ENCODE measurements at regions not wholly inside any gene's neighbourhood (a gene's known extent, or its start where the extent isn't known, plus 50 kb on each side); places are given as distances from the start of the nearest gene placed in this dataset.
"Not testable (repeated sequence)": the region's sequence is repeated elsewhere in the genome, so short reads cannot be mapped to it uniquely, and the experiment has no call there.

GRCh38 chr9:20237686-20238085 lies 384.6 kb downstream of the MLLT3 start:
- DNase-seq, result no peak

- DNase-seq, result no peak
Observed at GRCh38 chr9:20236676-20237075, 385.6 kb downstream of the MLLT3 start.

- not testable (repeated sequence) for DNase-seq
Observed at GRCh38 chr9:20235206-20235605, 387.1 kb downstream of the MLLT3 start.

GRCh38 chr9:20228096-20228495 lies 394.2 kb downstream of the MLLT3 start:
- no peak for DNase-seq

GRCh38 chr9:20227166-20227874 lies 395.0 kb downstream of the MLLT3 start:
- no peak for DNase-seq

GRCh38 chr9:20226345-20226744 lies 396.0 kb downstream of the MLLT3 start:
- no peak for DNase-seq

- no peak for DNase-seq
Observed at GRCh38 chr9:20225826-20226225, 396.5 kb downstream of the MLLT3 start.

GRCh38 chr9:20224756-20225155 lies 397.5 kb downstream of the MLLT3 start:
- no peak for DNase-seq

GRCh38 chr9:20220286-20220685 lies 402.0 kb downstream of the MLLT3 start:
- DNase-seq, result no peak

GRCh38 chr9:20219437-20219836 lies 402.9 kb downstream of the MLLT3 start:
- DNase-seq, result no peak

- DNase-seq, result no peak
Observed at GRCh38 chr9:20217596-20217995, 404.7 kb downstream of the MLLT3 start.

- no peak for DNase-seq
Observed at GRCh38 chr9:20216438-20216837, 405.9 kb downstream of the MLLT3 start.

- DNase-seq, result no peak
Observed at GRCh38 chr9:20215552-20215951, 406.7 kb downstream of the MLLT3 start.

- no peak for DNase-seq
Observed at GRCh38 chr9:20212806-20213205, 409.5 kb downstream of the MLLT3 start.

GRCh38 chr9:20209391-20210340 lies 412.6 kb downstream of the MLLT3 start:
- peak; percentile 68 for DNase-seq

- no peak for DNase-seq
Observed at GRCh38 chr9:20208961-20209371, 413.3 kb downstream of the MLLT3 start.

GRCh38 chr9:20208226-20208625 lies 414.1 kb downstream of the MLLT3 start:
- DNase-seq, result no peak

- DNase-seq, result no peak
Observed at GRCh38 chr9:20207176-20207575, 415.1 kb downstream of the MLLT3 start.

- DNase-seq, result no peak
Observed at GRCh38 chr9:20205821-20206220, 416.5 kb downstream of the MLLT3 start.

GRCh38 chr9:20200991-20201431 lies 412.2 kb upstream of the SLC24A2 start:
- DNase-seq, result no peak

GRCh38 chr9:20200581-20200980 lies 411.7 kb upstream of the SLC24A2 start:
- no peak for DNase-seq

GRCh38 chr9:20199111-20199510 lies 410.3 kb upstream of the SLC24A2 start:
- DNase-seq, result no peak

- no peak for DNase-seq
Observed at GRCh38 chr9:20197976-20198685, 409.3 kb upstream of the SLC24A2 start.

Measured in NK-92 treated with Interleukin-12 subunit alpha and Interleukin-12 subunit beta, amount 100 ng/mL, for 24 hours (cell line).